D341Med (cell line): ENCODE measurements at regions not wholly inside any gene's neighbourhood (a gene's known extent, or its start where the extent isn't known, plus 50 kb on each side); places are given as distances from the start of the nearest gene placed in this dataset.
"Not testable (repeated sequence)": the region's sequence is repeated elsewhere in the genome, so short reads cannot be mapped to it uniquely, and the experiment has no call there.

Experiments used
- DNase-seq: peaks from one replicate; pipeline ENCODE4 v3.0.0; 2012; ENCODE audit warnings: low spot score

- no peak for DNase-seq
Measured at GRCh38 chr22:47547239-47547661, 784.8 kb downstream of the TBC1D22A start.

- no peak for DNase-seq
Measured at GRCh38 chr22:47544696-47545095, 782.2 kb downstream of the TBC1D22A start.

- DNase-seq, result no peak
Measured at GRCh38 chr22:47543447-47543846, 781.0 kb downstream of the TBC1D22A start.

- DNase-seq, result no peak
Measured at GRCh38 chr22:47540011-47540410, 777.6 kb downstream of the TBC1D22A start.

- no peak for DNase-seq
Measured at GRCh38 chr22:47539374-47539773, 776.9 kb downstream of the TBC1D22A start.

- no peak for DNase-seq
Measured at GRCh38 chr22:47535681-47536080, 773.2 kb downstream of the TBC1D22A start.

GRCh38 chr22:47534804-47535410 lies 772.5 kb downstream of the TBC1D22A start:
- DNase-seq, result no peak

- no peak for DNase-seq
Measured at GRCh38 chr22:47533961-47534803, 771.7 kb downstream of the TBC1D22A start.

GRCh38 chr22:47517062-47517461 lies 754.6 kb downstream of the TBC1D22A start:
- DNase-seq, result no peak

- no peak for DNase-seq
Measured at GRCh38 chr22:47515384-47516125, 753.1 kb downstream of the TBC1D22A start.

GRCh38 chr22:47512617-47513016 lies 750.2 kb downstream of the TBC1D22A start:
- no peak for DNase-seq

GRCh38 chr22:47504962-47505361 lies 742.5 kb downstream of the TBC1D22A start:
- DNase-seq, result no peak

GRCh38 chr22:47498969-47499495 lies 736.6 kb downstream of the TBC1D22A start:
- no peak for DNase-seq

- DNase-seq, result no peak
Measured at GRCh38 chr22:47497666-47498065, 735.2 kb downstream of the TBC1D22A start.

- no peak for DNase-seq
Measured at GRCh38 chr22:47495110-47495509, 732.7 kb downstream of the TBC1D22A start.

GRCh38 chr22:47488131-47488530 lies 725.7 kb downstream of the TBC1D22A start:
- not testable (repeated sequence) for DNase-seq

- no peak for DNase-seq
Measured at GRCh38 chr22:47486569-47487312, 724.3 kb downstream of the TBC1D22A start.

GRCh38 chr22:47484960-47485569 lies 722.6 kb downstream of the TBC1D22A start:
- no peak for DNase-seq

- no peak for DNase-seq
Measured at GRCh38 chr22:47476231-47476630, 713.8 kb downstream of the TBC1D22A start.

GRCh38 chr22:47474895-47475294 lies 712.4 kb downstream of the TBC1D22A start:
- no peak for DNase-seq

- no peak for DNase-seq
Measured at GRCh38 chr22:47474464-47474863, 712.0 kb downstream of the TBC1D22A start.
